ENCODE measurements at regions not wholly inside any gene's neighbourhood (a gene's known extent, or its start where the extent isn't known, plus 50 kb on each side); places are given as distances from the start of the nearest gene placed in this dataset.
"Not testable (repeated sequence)": the region's sequence is repeated elsewhere in the genome, so short reads cannot be mapped to it uniquely, and the experiment has no call there.

DNA sequence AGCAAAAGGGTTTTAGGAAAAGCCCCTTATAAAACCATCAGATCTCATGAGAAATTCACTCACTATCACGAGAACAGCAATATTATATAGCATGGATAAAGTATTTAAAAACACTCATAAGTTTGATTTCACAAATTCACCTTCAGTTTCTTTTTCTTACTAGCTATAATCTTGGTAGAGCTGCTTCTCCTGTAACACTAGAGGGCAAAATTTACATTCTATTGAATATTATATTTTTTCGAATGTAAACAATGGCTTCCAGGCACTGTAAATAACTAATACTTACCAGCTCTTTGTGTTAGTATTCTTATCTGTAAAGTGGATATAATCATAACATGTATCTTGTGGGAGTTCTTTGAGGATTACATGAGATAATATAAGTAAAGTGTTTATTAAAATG is 259.6 kb downstream of the CCER1 start:
- DNase-seq (ENCODE audit: low read depth in 2 of 2): no peak

DNA sequence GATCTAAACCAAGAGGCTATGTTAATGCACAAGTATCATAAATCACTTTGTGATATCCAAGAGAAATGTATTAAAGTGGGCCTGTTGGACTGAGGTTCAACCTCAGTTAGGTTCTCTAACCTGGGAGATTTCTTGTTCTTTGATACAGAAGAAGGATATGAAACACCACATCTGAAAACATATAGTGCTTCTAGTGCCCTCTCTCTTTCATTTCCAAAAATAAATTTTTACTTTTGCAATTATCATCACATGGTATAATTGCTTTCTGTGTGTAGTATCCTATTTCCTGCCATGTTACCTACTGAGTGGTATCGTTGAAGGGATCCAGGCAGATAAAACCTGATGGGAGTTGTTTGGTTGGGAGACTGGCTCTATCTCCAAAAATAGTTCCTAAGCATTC is 264.9 kb downstream of the CCER1 start:
- DNase-seq (ENCODE audit: low read depth in 2 of 2): no peak

DNA sequence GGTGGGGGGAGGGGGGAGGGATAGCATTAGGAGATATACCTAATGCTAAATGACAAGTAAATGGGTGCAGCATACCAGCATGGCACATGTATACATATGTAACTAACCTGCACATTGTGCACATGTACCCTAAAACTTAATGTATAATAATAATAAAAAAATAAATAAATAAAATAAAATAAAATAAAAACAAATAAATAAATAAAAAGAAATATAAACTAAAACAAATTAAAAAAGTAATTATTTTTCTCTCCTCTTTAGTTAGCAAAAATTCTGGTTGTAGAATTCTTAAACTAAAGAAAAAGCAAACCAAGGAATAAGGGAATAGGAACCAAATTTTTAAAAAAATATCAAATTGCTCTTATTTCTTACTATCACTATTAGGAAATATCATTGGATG is 267.3 kb downstream of the CCER1 start:
- not testable (repeated sequence) for DNase-seq (ENCODE audit: low read depth in 2 of 2)

GRCh38 chr12:90683871-90684270 is 271.1 kb downstream of the CCER1 start:
- no peak for DNase-seq (ENCODE audit: low read depth in 2 of 2)

- no peak for DNase-seq (ENCODE audit: low read depth in 2 of 2)
Measured at GRCh38 chr12:90682398-90682797, 272.6 kb downstream of the CCER1 start.

DNA sequence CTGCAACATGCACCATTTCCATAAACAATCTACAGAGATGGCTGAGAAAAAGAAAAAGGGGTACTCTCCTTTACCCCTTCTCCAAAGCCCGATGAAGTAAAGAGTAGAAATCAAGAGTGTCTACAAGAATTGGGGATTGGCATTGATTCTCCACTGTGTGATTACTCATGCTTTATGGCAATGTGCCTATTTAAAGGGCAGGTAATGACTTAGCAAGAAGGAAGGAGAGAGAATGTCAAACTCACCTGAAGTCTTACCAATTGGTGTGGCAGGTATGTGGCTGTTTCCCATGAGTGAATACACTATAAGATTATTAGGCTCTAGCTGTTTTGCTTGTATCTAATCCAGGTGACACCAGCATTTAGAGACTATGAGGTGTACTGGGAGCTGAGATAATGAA is 275.3 kb downstream of the CCER1 start:
- DNase-seq (ENCODE audit: low read depth in 2 of 2): no peak

DNA sequence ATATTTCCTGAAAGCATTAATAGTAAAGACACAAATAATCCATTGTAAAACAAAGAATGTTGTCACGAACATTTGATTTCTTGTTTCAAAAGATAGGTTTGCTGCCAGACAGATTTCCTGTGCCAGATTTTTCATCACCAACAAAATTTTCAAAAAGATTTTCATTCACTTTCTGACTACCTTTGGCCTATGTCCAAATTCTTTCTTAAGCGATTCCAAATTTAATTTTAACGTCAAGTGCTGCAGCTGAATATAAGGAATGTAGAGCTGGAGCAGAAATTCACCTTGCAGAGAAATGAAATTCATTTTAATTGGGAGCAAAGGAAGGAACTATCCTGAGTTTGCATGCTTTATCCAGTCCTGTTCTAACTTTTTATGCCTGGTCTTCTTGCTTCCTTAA is 277.4 kb downstream of the CCER1 start:
- no peak for DNase-seq (ENCODE audit: low read depth in 2 of 2)

GRCh38 chr12:90677055-90677454 is 277.9 kb downstream of the CCER1 start:
- DNase-seq (ENCODE audit: low read depth in 2 of 2): no peak

- no peak for DNase-seq (ENCODE audit: low read depth in 2 of 2)
Measured at GRCh38 chr12:90675106-90675505, 279.9 kb downstream of the CCER1 start.

- DNase-seq (ENCODE audit: low read depth in 2 of 2): no peak
Measured at GRCh38 chr12:90672081-90672480, 282.9 kb downstream of the CCER1 start.

DNA sequence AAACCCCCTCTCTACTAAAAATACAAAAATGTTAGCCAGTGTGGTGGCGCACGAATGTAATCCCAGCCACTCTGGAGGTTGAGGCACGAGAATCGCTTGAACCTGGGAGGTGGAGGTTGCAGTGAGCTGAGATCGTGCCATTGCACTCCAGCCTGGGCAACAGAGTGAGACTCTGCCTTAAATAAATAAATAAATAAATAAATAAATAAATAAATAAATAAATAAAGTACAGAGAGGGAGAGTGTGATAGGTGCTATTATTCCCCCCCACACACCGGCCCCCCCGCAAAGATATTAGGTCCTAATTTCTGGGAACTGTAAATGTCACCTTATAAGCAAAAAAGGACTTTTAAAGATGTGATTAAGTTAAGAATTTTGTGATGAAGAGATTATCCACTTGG is 291.0 kb downstream of the CCER1 start:
- DNase-seq (ENCODE audit: low read depth in 2 of 2): not testable (repeated sequence)

DNA sequence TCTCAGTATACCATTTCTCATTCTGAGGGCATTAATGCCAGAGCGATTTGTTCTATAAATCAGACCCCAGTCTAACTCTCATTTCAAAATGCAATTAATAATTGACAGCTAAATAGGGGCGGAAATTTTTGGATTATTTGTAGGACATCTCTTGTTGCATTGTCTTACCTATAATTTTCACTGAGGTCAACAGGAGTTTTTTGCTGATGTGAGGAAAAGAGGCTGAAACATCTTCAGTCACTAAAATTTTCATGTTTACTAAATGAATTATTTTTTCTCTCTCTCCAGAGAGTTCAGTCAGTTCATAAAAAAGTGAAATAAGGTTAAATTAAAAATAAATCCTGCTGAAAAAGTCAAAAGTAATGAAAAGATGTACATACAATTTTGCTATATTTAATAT is 295.9 kb downstream of the CCER1 start:
- no peak for DNase-seq (ENCODE audit: low read depth in 2 of 2)

DNA sequence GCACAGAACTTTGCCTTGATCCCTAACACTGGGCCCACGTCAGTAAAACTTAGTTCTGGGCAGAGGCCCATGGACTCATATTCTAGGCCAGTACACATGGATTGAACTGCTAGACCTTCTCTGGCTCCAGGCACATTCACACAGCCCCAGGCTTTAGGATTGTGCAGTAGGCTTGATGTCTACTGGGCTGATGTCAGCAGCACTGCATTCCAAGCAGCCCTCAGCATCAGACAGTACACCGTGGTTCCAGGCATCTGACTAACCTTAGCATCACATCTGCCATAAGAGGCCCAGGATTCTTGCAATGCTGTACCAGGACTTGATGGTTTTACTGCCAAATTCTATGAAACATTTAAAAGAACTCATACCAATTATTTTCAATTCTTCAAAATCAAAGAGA is 301.9 kb downstream of the CCER1 start:
- DNase-seq (ENCODE audit: low read depth in 2 of 2): no peak

GRCh38 chr12:90652280-90652679 is 302.7 kb downstream of the CCER1 start:
- no peak for DNase-seq (ENCODE audit: low read depth in 2 of 2)

- DNase-seq (ENCODE audit: low read depth in 2 of 2): no peak
Measured at GRCh38 chr12:90645181-90645580, 309.8 kb downstream of the CCER1 start.

DNA sequence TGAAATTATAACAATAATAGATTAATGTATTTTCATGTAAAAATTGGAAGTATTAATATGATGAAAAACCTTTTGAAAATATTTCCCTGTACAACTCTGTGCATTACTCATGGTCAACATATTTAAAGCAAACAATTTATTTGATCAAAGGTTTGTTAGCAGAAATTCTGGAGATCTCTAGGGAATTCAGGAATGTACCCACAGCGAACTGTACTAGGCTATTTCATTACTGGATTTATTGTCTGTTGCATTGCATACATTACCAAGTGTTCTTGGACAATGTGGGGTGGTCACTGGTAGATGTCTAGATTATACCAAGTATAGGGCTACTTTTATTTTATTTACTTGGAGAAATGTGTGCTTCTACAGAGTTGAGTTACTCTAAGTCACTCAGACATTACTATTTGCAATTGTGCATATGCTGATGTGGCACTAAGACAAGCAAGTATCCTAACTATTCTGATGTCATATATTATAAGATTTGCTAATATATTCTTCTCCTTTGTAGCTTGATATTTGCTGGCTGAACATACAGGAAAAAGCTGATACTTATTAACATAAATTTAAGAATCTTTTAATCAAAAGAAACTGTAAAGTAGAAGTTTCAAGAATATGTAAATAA is 323.3 kb downstream of the CCER1 start:
- DNase-seq (ENCODE audit: low read depth in 2 of 2): no peak

DNA sequence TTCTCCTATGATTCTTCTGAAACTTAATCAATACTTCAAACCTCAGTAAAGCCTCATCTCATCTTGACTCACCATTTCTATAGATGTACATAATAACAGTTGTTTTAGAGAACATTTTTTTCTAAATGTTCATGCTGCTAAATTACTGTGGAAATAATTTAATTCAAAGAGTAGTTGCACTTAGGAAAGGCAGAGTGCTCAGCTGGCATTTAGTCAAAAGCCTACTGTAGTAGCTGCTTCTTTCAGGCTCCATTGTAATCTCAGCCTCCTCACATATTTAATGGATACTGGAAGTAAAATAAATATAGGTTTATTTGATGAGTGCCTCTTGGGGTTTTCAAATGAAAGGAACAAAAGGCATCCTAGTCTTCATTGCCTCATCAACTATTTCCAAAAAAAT is 325.0 kb downstream of the CCER1 start:
- DNase-seq (ENCODE audit: low read depth in 2 of 2): no peak

DNA sequence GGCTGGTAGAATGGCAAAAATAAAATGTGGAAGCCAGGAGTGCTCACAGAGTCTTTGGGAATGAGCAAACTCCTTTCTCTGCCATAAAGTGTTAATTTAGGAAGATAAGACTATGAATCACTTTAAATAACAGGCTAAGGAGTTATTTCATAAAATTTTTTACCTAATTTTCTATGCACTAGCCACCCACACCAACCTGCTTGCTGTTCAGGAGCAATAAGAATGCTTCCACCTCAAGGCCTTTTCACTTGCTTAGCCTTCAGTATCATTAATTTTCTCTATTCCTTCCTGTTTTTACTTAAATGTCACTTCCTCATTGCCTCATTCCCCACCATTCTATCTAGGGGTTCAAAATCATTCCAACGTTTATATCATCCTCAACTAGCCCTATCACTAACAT is 326.8 kb downstream of the CCER1 start:
- DNase-seq (ENCODE audit: low read depth in 2 of 2): no peak

DNA sequence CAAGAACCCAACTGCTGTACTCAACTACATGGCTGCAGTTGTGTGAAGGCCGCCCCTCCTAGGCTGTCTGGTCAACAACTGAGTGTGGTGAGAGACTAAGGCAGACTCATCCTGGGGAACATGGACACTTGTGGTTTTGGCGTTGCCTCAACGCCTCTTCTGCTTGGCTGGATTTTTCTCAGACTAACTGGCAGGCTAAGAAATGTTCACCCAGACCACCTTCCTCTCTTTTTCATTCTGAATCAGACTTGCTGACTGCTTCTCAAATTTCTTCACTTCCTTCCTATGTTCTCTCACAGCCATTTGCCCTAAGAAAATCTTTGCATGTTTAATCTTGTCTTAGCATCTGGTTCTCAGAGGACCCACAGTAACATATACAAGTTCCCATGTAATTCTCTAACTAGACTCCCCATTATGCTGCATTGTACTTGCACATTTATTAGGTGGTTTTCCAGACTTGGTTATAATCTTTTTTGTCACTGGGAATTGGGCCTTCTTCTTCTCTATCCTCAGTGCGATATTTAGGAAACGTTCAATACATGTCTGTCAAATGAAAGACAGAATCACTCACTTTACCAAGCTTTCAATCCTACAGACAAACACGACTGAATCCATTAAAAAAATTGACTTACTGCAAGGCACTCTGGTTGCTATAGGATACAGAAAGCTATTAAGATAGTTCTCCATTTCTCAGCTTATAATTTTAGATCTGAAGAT is 327.6 kb downstream of the CCER1 start:
- DNase-seq (ENCODE audit: low read depth in 2 of 2): no peak

DNA sequence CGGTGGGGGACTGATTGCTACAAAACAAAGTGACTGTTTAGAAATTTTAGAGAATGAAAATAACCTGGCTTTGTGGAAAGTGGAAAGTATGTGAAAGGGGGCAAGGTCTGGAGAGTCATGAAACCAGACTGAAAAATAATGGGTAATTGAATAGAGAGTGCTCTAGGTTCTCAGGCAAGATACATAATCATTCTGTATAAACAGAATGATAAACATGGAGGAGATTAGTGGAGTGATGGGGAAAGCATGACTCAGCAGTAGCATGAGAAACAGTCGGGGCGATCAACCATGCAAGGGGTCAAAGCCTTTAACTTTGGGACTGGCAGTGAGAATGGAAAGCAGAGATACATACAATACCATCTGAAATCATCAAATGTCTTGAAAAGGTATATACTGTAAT is 332.5 kb downstream of the CCER1 start:
- DNase-seq (ENCODE audit: low read depth in 2 of 2): no peak

DNA sequence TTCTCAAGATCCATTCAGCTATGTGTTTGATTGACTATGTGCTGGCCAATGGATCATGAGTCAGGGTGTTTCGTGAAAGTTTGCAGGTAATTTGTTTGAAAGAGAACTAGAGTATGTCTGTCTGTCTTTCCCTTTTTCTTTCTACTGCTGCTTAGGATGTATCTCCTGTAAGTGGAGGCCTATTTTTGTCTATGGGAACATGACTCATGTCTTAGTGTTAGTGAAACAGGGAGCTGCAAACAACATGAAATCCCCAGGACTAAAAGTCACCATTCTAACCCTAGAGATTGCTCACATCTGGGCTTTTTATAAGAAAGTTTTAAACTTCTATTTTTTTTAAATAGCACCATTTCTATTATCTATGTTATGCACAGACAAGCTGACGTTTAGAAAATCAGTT is 333.0 kb downstream of the CCER1 start:
- no peak for DNase-seq (ENCODE audit: low read depth in 2 of 2)

GRCh38 chr12:90619943-90620342 is 335.0 kb downstream of the CCER1 start:
- no peak for DNase-seq (ENCODE audit: low read depth in 2 of 2)

- no peak for DNase-seq (ENCODE audit: low read depth in 2 of 2)
Measured at GRCh38 chr12:90618586-90618985, 336.4 kb downstream of the CCER1 start.

GRCh38 chr12:90611891-90612290 is 343.1 kb downstream of the CCER1 start:
- no peak for DNase-seq (ENCODE audit: low read depth in 2 of 2)

Data from stimulated activated CD8-positive, alpha-beta memory T cell treated with anti-CD3 and anti-CD28 coated beads, Interleukin-15, amount 100 ng/mL, for 4 hours (primary cell).